NT2/D1 (cell line): ENCODE measurements at regions not wholly inside any gene's neighbourhood (a gene's known extent, or its start where the extent isn't known, plus 50 kb on each side); places are given as distances from the start of the nearest gene placed in this dataset.

ENCODE experiments used
- DNase-seq: peaks from one replicate; pipeline ENCODE4 v3.0.0-alpha.2; 2011; ENCODE audit warnings: low read depth, low spot score
- H3K27me3 ChIP-seq: 2 replicates; pipeline ENCODE4 v1.6.0; 2011; ENCODE audit warnings: mild to moderate bottlenecking; ENCODE audit not compliant: insufficient read length, insufficient read depth
- H3K36me3 ChIP-seq: 2 replicates; pipeline ENCODE4 v1.6.1; 2011; ENCODE audit warnings: mild to moderate bottlenecking, low read length, mixed read lengths; ENCODE audit not compliant: insufficient read depth, insufficient read length
- H3K4me1 ChIP-seq: 2 replicates; pipeline ENCODE4 v1.5.1; 2011; ENCODE audit not compliant: insufficient read depth, insufficient read length
- H3K4me3 ChIP-seq: 2 replicates; pipeline ENCODE4 v1.5.1; 2011; ENCODE audit warnings: low read depth; ENCODE audit not compliant: insufficient read length
- H3K9ac ChIP-seq: 2 replicates; pipeline ENCODE4 v1.6.0; 2011; ENCODE audit warnings: low read depth; ENCODE audit not compliant: insufficient read length
- H3K9me3 ChIP-seq: 2 replicates; pipeline ENCODE4 v1.5.1; 2011; ENCODE audit warnings: mild to moderate bottlenecking, low read length; ENCODE audit not compliant: insufficient read depth
- SUZ12 ChIP-seq: IDR thresholded peaks from 2 replicates; pipeline ENCODE4 v1.6.1; 2011; ENCODE audit not compliant: insufficient read length, insufficient read depth; ENCODE audit errors: extremely low read depth
- YY1 ChIP-seq: IDR thresholded peaks from 2 replicates; pipeline ENCODE4 v1.6.1; 2011; ENCODE audit not compliant: insufficient read length, insufficient read depth
- ZNF274 ChIP-seq: IDR thresholded peaks from 2 replicates; pipeline ENCODE4 v1.6.1; 2011; ENCODE audit warnings: mild to moderate bottlenecking, low read depth, low read length

GRCh38 chr14:65936342-65936975 is 523.9 kb downstream of the FUT8 start:
- H3K4me1 ChIP-seq, result no peaks in the 10 kb centered on the region
- H3K4me3 ChIP-seq, result no peak overlapping the region
- no peak overlapping the region for H3K9ac ChIP-seq
- no peak for DNase-seq
- peaks cover 2% of the 10 kb centered on the region for H3K27me3 ChIP-seq
- H3K9me3 ChIP-seq, result no peaks in the 10 kb centered on the region
- H3K36me3 ChIP-seq, result no peaks in the 10 kb centered on the region
- TF ChIP-seq YY1 (no peak), ZNF274 (no peak), SUZ12 (no peak)

GRCh38 chr14:65937079-65937959 is 524.8 kb downstream of the FUT8 start:
- DNase-seq, result no peak
- no peaks in the 10 kb centered on the region for H3K4me1 ChIP-seq
- peaks cover 2% of the 10 kb centered on the region for H3K27me3 ChIP-seq
- H3K9ac ChIP-seq, result no peak overlapping the region
- no peak for TF ChIP-seq YY1
- no peak for TF ChIP-seq SUZ12
- TF ChIP-seq ZNF274, result no peak
- no peaks in the 10 kb centered on the region for H3K36me3 ChIP-seq
- H3K4me3 ChIP-seq, result no peak overlapping the region
- H3K9me3 ChIP-seq, result no peaks in the 10 kb centered on the region

GRCh38 chr14:65937960-65938316 is 525.4 kb downstream of the FUT8 start:
- no peaks in the 10 kb centered on the region for H3K9me3 ChIP-seq
- H3K27me3 ChIP-seq, result peaks cover 2% of the 10 kb centered on the region
- H3K36me3 ChIP-seq, result no peaks in the 10 kb centered on the region
- no peak overlapping the region for H3K4me3 ChIP-seq
- no peak for TF ChIP-seq ZNF274
- H3K9ac ChIP-seq, result no peak overlapping the region
- no peak for DNase-seq
- no peaks in the 10 kb centered on the region for H3K4me1 ChIP-seq

GRCh38 chr14:65938738-65939137 is 526.2 kb downstream of the FUT8 start:
- TF ChIP-seq ZNF274, result no peak
- TF ChIP-seq SUZ12, result no peak
- TF ChIP-seq YY1, result no peak

GRCh38 chr14:65939184-65939583 is 526.7 kb downstream of the FUT8 start:
- no peak for TF ChIP-seq YY1
- no peak for TF ChIP-seq SUZ12
- no peak for TF ChIP-seq ZNF274
- Histone ChIP-seq H3K4me1 (no peaks in the 10 kb centered on the region), H3K27me3 (peaks cover 2% of the 10 kb centered on the region), H3K4me3 (no peak overlapping the region), H3K9me3 (no peaks in the 10 kb centered on the region), H3K36me3 (no peaks in the 10 kb centered on the region), H3K9ac (no peak overlapping the region)
- DNase-seq, result no peak

More at GRCh38 chr14:65938738-65939137, 526.2 kb downstream of the FUT8 start:
- H3K4me1 ChIP-seq, result no peaks in the 10 kb centered on the region
- no peaks in the 10 kb centered on the region for H3K36me3 ChIP-seq
- no peak overlapping the region for H3K4me3 ChIP-seq
- no peak overlapping the region for H3K9ac ChIP-seq
- DNase-seq, result no peak
- H3K27me3 ChIP-seq, result peaks cover 2% of the 10 kb centered on the region
- no peaks in the 10 kb centered on the region for H3K9me3 ChIP-seq

- Histone ChIP-seq H3K9ac (no peak overlapping the region), H3K4me3 (no peak overlapping the region), H3K27me3 (no peaks in the 10 kb centered on the region), H3K9me3 (no peaks in the 10 kb centered on the region), H3K4me1 (no peaks in the 10 kb centered on the region), H3K36me3 (no peaks in the 10 kb centered on the region)
- TF ChIP-seq SUZ12 (no peak), YY1 (no peak), ZNF274 (no peak)
- DNase-seq, result no peak
Observed at GRCh38 chr14:65940056-65940735, 527.7 kb downstream of the FUT8 start.

GRCh38 chr14:65941091-65941490 is 528.6 kb downstream of the FUT8 start:
- H3K9me3 ChIP-seq, result no peaks in the 10 kb centered on the region
- no peak overlapping the region for H3K9ac ChIP-seq
- TF ChIP-seq ZNF274, result no peak
- TF ChIP-seq YY1, result no peak
- no peak for TF ChIP-seq SUZ12
- H3K36me3 ChIP-seq, result no peaks in the 10 kb centered on the region
- DNase-seq, result no peak
- no peak overlapping the region for H3K4me3 ChIP-seq
- H3K4me1 ChIP-seq, result no peaks in the 10 kb centered on the region
- no peaks in the 10 kb centered on the region for H3K27me3 ChIP-seq
